Panc1 (cell line): ENCODE measurements at regions not wholly inside any gene's neighbourhood (a gene's known extent, or its start where the extent isn't known, plus 50 kb on each side); places are given as distances from the start of the nearest gene placed in this dataset.

Source experiments
- ATAC-seq: fragments of 200-7000 bp; cut with Tn5 transposase; 2 replicates; pipeline ENCODE4 v1.9.1; 2020; ENCODE audit warnings: mild to moderate bottlenecking, moderate library complexity
- BruUV-seq: library from RNA; stranded (reverse); fragments of 400-500 nt; replicated peaks from 2 replicates; lab custom pipeline; 2021; lab: Mats Ljungman, UMichigan
- CTCF ChIA-PET: fragments of 300-600 bp; sonication (Branson Sonifier 250); formaldehyde crosslinking; loops from one replicate; lab custom pipeline; 2022; ENCODE audit warnings: antibody characterized with exemption; lab: Charles Lee
- POLR2A ChIA-PET: fragments of 300-600 bp; sonication (Branson Sonifier 250); formaldehyde crosslinking; loops from one replicate; lab custom pipeline; 2022; ENCODE audit warnings: antibody characterized with exemption; lab: Charles Lee
- DNase-seq: peaks from one replicate; pipeline ENCODE4 v3.0.0-alpha.2; 2010; ENCODE audit warnings: low read depth, low spot score
- H3K27ac ChIP-seq: 2 replicates; pipeline ENCODE4 v1.5.1; 2011; ENCODE audit warnings: mild to moderate bottlenecking, low read length, inconsistent platforms
- H3K27me3 ChIP-seq: fragments of 200-500 bp; sonication (Bioruptor generic); 2 replicates; pipeline ENCODE4 v1.6.0; 2014; ENCODE audit warnings: low read length, inconsistent platforms; ENCODE audit not compliant: control insufficient read depth, insufficient read depth
- H3K36me3 ChIP-seq: fragments of 200-500 bp; sonication (Bioruptor generic); 2 replicates; pipeline ENCODE4 v1.5.1; 2014; ENCODE audit warnings: inconsistent platforms, mild to moderate bottlenecking, low read length, moderate library complexity; ENCODE audit not compliant: control insufficient read depth, insufficient read depth
- H3K4me1 ChIP-seq: 2 replicates; pipeline ENCODE4 v1.5.1; 2011; ENCODE audit warnings: inconsistent platforms, mild to moderate bottlenecking, low read length, moderate library complexity; ENCODE audit not compliant: control insufficient read depth, insufficient read depth
- H3K4me3 ChIP-seq, 2 experiments: 2 replicates each; pipeline ENCODE4 v1.5.1; 2011 to 2012; ENCODE audit warnings: low read depth in 2 of 2, low read length in 2 of 2, mild to moderate bottlenecking in 2 of 2, inconsistent platforms in 1 of 2, moderate library complexity in 1 of 2
- H3K9me3 ChIP-seq: fragments of 200-500 bp; sonication (Bioruptor generic); 2 replicates; pipeline ENCODE4 v1.5.1; 2014; ENCODE audit warnings: low read depth, mild to moderate bottlenecking, inconsistent platforms, low read length, moderate library complexity; ENCODE audit not compliant: control insufficient read depth, insufficient read depth
- POLR2AphosphoS5 ChIP-seq: IDR thresholded peaks from 2 replicates; pipeline ENCODE4 v1.6.1; 2012; ENCODE audit warnings: mild to moderate bottlenecking, low read depth, low read length, moderate library complexity
- SIN3A ChIP-seq: IDR thresholded peaks from 2 replicates; pipeline ENCODE4 v1.6.1; 2012; ENCODE audit warnings: low read depth, mild to moderate bottlenecking, low read length, moderate library complexity, borderline replicate concordance; ENCODE audit not compliant: insufficient read depth
- TCF7L2 ChIP-seq: IDR thresholded peaks from 2 replicates; pipeline ENCODE4 v1.6.1; 2011; ENCODE audit warnings: mild to moderate bottlenecking, low read depth, low read length, inconsistent platforms
- in situ Hi-C: cut with HindIII; loops from 2 replicates; pipeline ENCODE4 v1.10.0; 2016; ENCODE audit warnings: low sequenced_read_pairs, low pct_unique_long_range_greater_than_20kb
- intact Hi-C: fragments of 100-400 bp; cut with micrococcal nuclease; formaldehyde crosslinking; loops from one replicate; pipeline ENCODE4 v1.10.0; 2022; ENCODE audit not compliant: unreplicated experiment
- TF ChIP-seq, protein P1 (sequence below): fragments of 450-650 bp; IDR thresholded peaks from 2 replicates; pipeline ENCODE4 v1.5.1; 2017; ENCODE audit warnings: mild to moderate bottlenecking
- TF ChIP-seq, protein P2 (sequence below), 2 experiments: IDR thresholded peaks; 2 replicates each; pipeline ENCODE4 v1.6.1; 2011 to 2012; ENCODE audit warnings: low read depth in 2 of 2, control low read depth in 1 of 2, low read length in 1 of 2, mild to moderate bottlenecking in 1 of 2, moderate library complexity in 1 of 2; ENCODE audit not compliant: insufficient read depth in 1 of 2

DNA sequence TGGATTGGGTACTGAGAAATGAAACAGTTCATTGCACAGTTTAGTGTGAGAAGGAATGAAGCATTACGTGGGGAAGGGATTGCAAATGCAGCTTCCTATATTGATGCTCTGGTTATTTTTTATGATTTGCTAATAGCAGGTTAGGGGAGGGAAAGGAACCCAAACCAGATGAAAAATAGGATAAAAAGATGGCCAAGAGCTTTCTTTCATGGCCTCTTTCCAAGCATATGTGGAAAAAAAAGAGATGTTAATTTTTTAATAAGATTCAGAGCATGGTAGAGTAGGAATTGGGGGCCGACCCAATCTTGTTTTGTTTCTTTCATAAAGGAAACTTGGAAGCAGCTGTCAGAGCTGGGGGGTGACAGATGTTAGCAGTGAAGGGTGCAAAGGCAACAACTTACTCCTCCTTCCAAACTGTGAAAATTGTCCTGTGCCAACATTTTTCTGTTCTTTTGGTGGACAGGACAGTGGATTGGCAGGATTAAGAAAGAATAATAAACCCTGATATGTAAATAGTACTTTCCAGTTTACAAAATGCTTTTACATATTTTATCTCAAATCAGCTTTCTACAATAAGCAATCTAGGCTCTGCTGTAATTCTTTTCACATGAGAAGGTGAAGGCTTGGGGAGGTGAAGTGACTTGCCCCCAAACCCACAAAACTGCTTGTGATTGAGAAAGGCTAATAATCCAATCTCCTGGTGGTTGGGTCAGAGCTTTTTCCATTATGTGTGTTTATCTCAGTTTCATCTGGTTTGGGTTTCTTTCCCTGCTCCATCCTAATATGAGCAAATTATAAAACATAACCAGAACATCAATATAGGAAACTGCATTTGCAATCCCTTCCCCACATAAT, 270.1 kb downstream of the ETAA1 start:
- no peak overlapping the region for H3K4me3 ChIP-seq
- ChIA-PET POLR2A (no interaction called here), CTCF (no interaction called here)
- BruUV-seq = no TSS peak
- no peak overlapping the region for H3K27ac ChIP-seq
- ATAC-seq (no peak), DNase-seq (no peak)
- H3K9me3 ChIP-seq = no peaks in the 10 kb centered on the region
- intact Hi-C loops (loop anchor here (10.0 kb wide), 1 partner anchor 1838 kb away; no protein-coding TSS in a partner anchor), in situ Hi-C loops (no loop called here)
- H3K4me1 ChIP-seq = no peaks in the 10 kb centered on the region
- no peaks in the 10 kb centered on the region for H3K36me3 ChIP-seq
- H3K27me3 ChIP-seq = no peaks in the 10 kb centered on the region
- TF ChIP-seq POLR2AphosphoS5 (no peak), TCF7L2 (no peak), SIN3A (no peak)
- TF ChIP-seq, protein P1, sequence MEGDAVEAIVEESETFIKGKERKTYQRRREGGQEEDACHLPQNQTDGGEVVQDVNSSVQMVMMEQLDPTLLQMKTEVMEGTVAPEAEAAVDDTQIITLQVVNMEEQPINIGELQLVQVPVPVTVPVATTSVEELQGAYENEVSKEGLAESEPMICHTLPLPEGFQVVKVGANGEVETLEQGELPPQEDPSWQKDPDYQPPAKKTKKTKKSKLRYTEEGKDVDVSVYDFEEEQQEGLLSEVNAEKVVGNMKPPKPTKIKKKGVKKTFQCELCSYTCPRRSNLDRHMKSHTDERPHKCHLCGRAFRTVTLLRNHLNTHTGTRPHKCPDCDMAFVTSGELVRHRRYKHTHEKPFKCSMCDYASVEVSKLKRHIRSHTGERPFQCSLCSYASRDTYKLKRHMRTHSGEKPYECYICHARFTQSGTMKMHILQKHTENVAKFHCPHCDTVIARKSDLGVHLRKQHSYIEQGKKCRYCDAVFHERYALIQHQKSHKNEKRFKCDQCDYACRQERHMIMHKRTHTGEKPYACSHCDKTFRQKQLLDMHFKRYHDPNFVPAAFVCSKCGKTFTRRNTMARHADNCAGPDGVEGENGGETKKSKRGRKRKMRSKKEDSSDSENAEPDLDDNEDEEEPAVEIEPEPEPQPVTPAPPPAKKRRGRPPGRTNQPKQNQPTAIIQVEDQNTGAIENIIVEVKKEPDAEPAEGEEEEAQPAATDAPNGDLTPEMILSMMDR = no peak
- TF ChIP-seq, protein P2, sequence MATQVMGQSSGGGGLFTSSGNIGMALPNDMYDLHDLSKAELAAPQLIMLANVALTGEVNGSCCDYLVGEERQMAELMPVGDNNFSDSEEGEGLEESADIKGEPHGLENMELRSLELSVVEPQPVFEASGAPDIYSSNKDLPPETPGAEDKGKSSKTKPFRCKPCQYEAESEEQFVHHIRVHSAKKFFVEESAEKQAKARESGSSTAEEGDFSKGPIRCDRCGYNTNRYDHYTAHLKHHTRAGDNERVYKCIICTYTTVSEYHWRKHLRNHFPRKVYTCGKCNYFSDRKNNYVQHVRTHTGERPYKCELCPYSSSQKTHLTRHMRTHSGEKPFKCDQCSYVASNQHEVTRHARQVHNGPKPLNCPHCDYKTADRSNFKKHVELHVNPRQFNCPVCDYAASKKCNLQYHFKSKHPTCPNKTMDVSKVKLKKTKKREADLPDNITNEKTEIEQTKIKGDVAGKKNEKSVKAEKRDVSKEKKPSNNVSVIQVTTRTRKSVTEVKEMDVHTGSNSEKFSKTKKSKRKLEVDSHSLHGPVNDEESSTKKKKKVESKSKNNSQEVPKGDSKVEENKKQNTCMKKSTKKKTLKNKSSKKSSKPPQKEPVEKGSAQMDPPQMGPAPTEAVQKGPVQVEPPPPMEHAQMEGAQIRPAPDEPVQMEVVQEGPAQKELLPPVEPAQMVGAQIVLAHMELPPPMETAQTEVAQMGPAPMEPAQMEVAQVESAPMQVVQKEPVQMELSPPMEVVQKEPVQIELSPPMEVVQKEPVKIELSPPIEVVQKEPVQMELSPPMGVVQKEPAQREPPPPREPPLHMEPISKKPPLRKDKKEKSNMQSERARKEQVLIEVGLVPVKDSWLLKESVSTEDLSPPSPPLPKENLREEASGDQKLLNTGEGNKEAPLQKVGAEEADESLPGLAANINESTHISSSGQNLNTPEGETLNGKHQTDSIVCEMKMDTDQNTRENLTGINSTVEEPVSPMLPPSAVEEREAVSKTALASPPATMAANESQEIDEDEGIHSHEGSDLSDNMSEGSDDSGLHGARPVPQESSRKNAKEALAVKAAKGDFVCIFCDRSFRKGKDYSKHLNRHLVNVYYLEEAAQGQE (IDR thresholded peaks at IDR 0.05; ENCODE audit: insufficient read depth in 1 of 2, low read depth in 2 of 2, low read length in 1 of 2) = no peak

DNA sequence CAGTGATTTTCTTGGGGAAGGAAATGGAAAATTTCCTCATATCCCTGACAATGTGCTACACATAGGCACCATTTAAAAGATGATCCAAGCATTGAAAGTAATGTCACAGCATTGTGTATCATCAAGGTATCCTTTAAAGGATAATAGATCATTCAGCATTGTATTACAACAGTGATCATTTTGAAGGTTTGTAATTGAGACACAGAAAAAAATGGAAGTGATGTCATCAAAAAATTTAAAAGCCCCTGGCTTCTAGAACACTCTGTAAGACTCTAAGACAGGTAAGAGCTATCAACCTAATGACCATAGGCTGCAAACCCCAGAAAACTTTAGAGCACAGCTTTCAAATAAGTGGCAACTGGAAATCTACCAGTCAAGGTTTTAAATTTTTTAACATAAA, 271.4 kb downstream of the ETAA1 start:
- no TSS peak for BruUV-seq
- Histone ChIP-seq H3K4me3 (no peak overlapping the region), H3K27me3 (no peaks in the 10 kb centered on the region), H3K27ac (no peak overlapping the region), H3K9me3 (no peaks in the 10 kb centered on the region), H3K36me3 (no peaks in the 10 kb centered on the region), H3K4me1 (no peaks in the 10 kb centered on the region)
- no peak for TF ChIP-seq TCF7L2
- TF ChIP-seq POLR2AphosphoS5 = no peak
- TF ChIP-seq, protein P1 = no peak
- TF ChIP-seq SIN3A = no peak
- TF ChIP-seq, protein P2 (IDR thresholded peaks at IDR 0.05; ENCODE audit: insufficient read depth in 1 of 2, low read depth in 2 of 2, low read length in 1 of 2) = no peak
- ChIA-PET CTCF (no interaction called here), POLR2A (no interaction called here)
- in situ Hi-C loops (no loop called here), intact Hi-C loops (loop anchor here (10.0 kb wide), 1 partner anchor 1836 kb away; no protein-coding TSS in a partner anchor)
- DNase-seq = no peak
- no peak for ATAC-seq
